ENCODE measurements at regions not wholly inside any gene's neighbourhood (a gene's known extent, or its start where the extent isn't known, plus 50 kb on each side); places are given as distances from the start of the nearest gene placed in this dataset.

GRCh38 chr14:81584495-81584894 lies 50.8 kb upstream of the SEL1L start:
- Histone ChIP-seq H3K79me2 (no peaks in the 10 kb centered on the region), H3K4me2 (ENCODE audit: low read length) (no peak overlapping the region), H3K9me3 (ENCODE audit: control insufficient read depth, low read length) (no peaks in the 10 kb centered on the region), H3K4me3 (ENCODE audit: low read depth, low read length) (no peak overlapping the region), H2AFZ (no peak overlapping the region), H3K9ac (no peak overlapping the region), H3K27me3 (ENCODE audit: control insufficient read depth, insufficient read depth, low read length) (no peaks in the 10 kb centered on the region), H3K4me1 (no peaks in the 10 kb centered on the region), H3K36me3 (ENCODE audit: control insufficient read depth, insufficient read depth, low read length) (no peaks in the 10 kb centered on the region), H3K27ac (no peak overlapping the region)
- TF ChIP-seq, protein P1, sequence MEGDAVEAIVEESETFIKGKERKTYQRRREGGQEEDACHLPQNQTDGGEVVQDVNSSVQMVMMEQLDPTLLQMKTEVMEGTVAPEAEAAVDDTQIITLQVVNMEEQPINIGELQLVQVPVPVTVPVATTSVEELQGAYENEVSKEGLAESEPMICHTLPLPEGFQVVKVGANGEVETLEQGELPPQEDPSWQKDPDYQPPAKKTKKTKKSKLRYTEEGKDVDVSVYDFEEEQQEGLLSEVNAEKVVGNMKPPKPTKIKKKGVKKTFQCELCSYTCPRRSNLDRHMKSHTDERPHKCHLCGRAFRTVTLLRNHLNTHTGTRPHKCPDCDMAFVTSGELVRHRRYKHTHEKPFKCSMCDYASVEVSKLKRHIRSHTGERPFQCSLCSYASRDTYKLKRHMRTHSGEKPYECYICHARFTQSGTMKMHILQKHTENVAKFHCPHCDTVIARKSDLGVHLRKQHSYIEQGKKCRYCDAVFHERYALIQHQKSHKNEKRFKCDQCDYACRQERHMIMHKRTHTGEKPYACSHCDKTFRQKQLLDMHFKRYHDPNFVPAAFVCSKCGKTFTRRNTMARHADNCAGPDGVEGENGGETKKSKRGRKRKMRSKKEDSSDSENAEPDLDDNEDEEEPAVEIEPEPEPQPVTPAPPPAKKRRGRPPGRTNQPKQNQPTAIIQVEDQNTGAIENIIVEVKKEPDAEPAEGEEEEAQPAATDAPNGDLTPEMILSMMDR (IDR thresholded peaks at IDR 0.05) = no peak

DNA sequence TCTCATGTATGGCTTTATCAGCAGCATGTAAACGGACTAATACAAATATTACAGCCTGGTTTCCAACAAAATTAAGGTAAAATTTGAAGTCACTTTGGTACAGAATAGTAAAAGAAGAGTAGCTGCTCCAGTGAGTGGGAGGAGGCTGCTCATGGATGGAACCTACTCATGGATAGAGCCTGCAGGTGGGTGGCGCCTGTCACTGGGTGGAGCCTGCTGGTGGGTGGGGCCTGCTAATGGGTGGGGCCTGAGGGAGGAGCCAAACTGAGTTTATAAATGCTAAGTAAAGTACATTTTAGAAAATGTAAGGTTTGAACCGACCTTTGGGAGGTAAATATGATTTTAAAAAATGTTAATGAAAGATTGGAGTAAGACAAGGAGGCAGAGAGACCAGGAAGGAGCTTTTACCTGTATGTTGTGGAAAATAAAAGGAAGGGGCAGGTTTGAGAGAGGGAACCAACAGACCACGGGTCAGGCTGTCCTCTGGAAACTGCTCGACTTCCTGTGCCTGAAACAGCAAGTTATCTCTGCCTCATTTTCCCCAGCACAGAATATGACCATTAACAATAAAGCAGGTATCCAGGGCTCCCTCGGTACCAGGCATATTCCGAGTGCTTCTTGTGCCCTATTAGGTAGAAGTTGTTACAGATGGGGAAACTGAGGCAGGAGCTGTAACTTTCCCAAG lies 55.9 kb upstream of the SEL1L start:
- Histone ChIP-seq H3K27ac (no peak overlapping the region), H3K4me1 (no peaks in the 10 kb centered on the region), H3K27me3 (ENCODE audit: control insufficient read depth, insufficient read depth, low read length) (no peaks in the 10 kb centered on the region), H3K79me2 (no peaks in the 10 kb centered on the region), H2AFZ (no peak overlapping the region), H3K4me3 (ENCODE audit: low read depth, low read length) (no peak overlapping the region), H3K36me3 (ENCODE audit: control insufficient read depth, insufficient read depth, low read length) (no peaks in the 10 kb centered on the region), H3K9ac (no peak overlapping the region), H3K9me3 (ENCODE audit: control insufficient read depth, low read length) (no peaks in the 10 kb centered on the region), H3K4me2 (ENCODE audit: low read length) (no peak overlapping the region)
- TF ChIP-seq, protein P1 (IDR thresholded peaks at IDR 0.05) = no peak

- no peaks in the 10 kb centered on the region for H3K36me3 ChIP-seq (ENCODE audit: control insufficient read depth, insufficient read depth, low read length)
- H3K27me3 ChIP-seq (ENCODE audit: control insufficient read depth, insufficient read depth, low read length) = no peaks in the 10 kb centered on the region
- H3K9ac ChIP-seq = no peak overlapping the region
- no peaks in the 10 kb centered on the region for H3K4me1 ChIP-seq
- H3K4me3 ChIP-seq (ENCODE audit: low read depth, low read length) = no peak overlapping the region
- no peak overlapping the region for H2AFZ ChIP-seq
- H3K4me2 ChIP-seq (ENCODE audit: low read length) = no peak overlapping the region
- TF ChIP-seq, protein P1 (IDR thresholded peaks at IDR 0.05) = no peak
- H3K79me2 ChIP-seq = no peaks in the 10 kb centered on the region
- no peak overlapping the region for H3K27ac ChIP-seq
- no peaks in the 10 kb centered on the region for H3K9me3 ChIP-seq (ENCODE audit: control insufficient read depth, low read length)
Observed at GRCh38 chr14:81591266-81591665, 57.6 kb upstream of the SEL1L start.

DNA sequence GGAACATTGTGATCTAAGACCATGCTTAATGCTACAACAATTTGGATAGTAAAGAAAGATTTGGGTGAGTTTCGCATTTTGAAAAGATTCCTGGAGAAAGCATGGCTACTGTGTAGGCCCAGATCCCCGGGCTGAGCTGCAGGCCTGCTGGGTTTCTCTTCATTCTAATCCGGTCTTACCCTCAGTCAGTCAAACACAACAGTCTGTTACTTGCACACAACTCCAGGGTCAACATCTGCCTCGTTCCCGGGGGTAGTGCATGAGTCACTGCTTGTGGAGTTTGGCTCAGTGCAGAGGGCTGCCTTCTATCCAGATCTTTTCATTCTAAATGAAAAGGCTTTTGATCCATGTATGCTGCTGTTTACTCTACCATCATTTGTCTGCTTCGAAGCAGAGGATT lies 60.4 kb upstream of the SEL1L start:
- TF ChIP-seq, protein P1 (IDR thresholded peaks at IDR 0.05) = no peak

DNA sequence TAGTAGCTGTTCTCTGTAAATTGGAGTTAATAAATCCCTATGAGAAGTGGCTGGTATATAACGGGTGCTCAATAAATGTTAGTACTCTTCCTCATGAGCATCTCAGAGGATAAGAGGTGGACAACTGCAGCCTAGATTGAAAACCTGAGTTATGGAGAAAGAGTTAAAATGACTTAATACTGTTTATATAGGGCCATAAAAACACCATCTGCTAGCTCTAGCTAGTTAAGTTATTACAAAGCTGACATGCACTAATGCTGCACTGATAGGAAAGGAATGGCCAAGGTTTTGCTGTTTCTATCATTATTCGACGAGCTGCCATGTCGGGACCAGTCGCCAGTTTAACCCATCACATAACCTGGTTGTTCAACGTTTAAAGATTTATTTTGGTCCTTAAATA lies 72.0 kb upstream of the SEL1L start:
- no peaks in the 10 kb centered on the region for H3K79me2 ChIP-seq
- H3K27ac ChIP-seq = no peak overlapping the region
- no peaks in the 10 kb centered on the region for H3K27me3 ChIP-seq (ENCODE audit: control insufficient read depth, insufficient read depth, low read length)
- no peak overlapping the region for H3K9ac ChIP-seq
- TF ChIP-seq, protein P1 (IDR thresholded peaks at IDR 0.05) = no peak
- no peak overlapping the region for H3K4me3 ChIP-seq (ENCODE audit: low read depth, low read length)
- H3K4me2 ChIP-seq (ENCODE audit: low read length) = no peak overlapping the region
- H3K9me3 ChIP-seq (ENCODE audit: control insufficient read depth, low read length) = no peaks in the 10 kb centered on the region
- H2AFZ ChIP-seq = no peak overlapping the region
- H3K36me3 ChIP-seq (ENCODE audit: control insufficient read depth, insufficient read depth, low read length) = no peaks in the 10 kb centered on the region
- no peaks in the 10 kb centered on the region for H3K4me1 ChIP-seq

More for the DNA sequence above, 60.4 kb upstream of the SEL1L start:
- H3K9me3 ChIP-seq (ENCODE audit: control insufficient read depth, low read length) = no peaks in the 10 kb centered on the region
- no peaks in the 10 kb centered on the region for H3K36me3 ChIP-seq (ENCODE audit: control insufficient read depth, insufficient read depth, low read length)
- no peak overlapping the region for H3K9ac ChIP-seq
- H2AFZ ChIP-seq = no peak overlapping the region
- H3K4me1 ChIP-seq = no peaks in the 10 kb centered on the region
- H3K27me3 ChIP-seq (ENCODE audit: control insufficient read depth, insufficient read depth, low read length) = no peaks in the 10 kb centered on the region
- H3K4me3 ChIP-seq (ENCODE audit: low read depth, low read length) = no peak overlapping the region
- no peaks in the 10 kb centered on the region for H3K79me2 ChIP-seq
- H3K4me2 ChIP-seq (ENCODE audit: low read length) = no peak overlapping the region
- no peak overlapping the region for H3K27ac ChIP-seq
